SU-DHL-6 (cell line): ENCODE measurements at regions not wholly inside any gene's neighbourhood (a gene's known extent, or its start where the extent isn't known, plus 50 kb on each side); places are given as distances from the start of the nearest gene placed in this dataset.

ENCODE experiments used
- H2AFZ ChIP-seq: fragments of 200-600 bp; sonication (generic); 2 replicates; pipeline ENCODE4 v1.6.1; 2014; ENCODE audit warnings: low read depth, mild to moderate bottlenecking, moderate library complexity, mixed read lengths, antibody characterized with exemption, low read length; ENCODE audit not compliant: severe bottlenecking
- H3F3A ChIP-seq: fragments of 200-600 bp; shearing (Covaris generic); 2 replicates; pipeline ENCODE4 v1.6.0; 2016; ENCODE audit warnings: antibody characterized with exemption, mild to moderate bottlenecking; ENCODE audit not compliant: insufficient read depth
- H3K27ac ChIP-seq: fragments of 200-600 bp; sonication (generic); 2 replicates; pipeline ENCODE4 v1.5.1; 2016; ENCODE audit warnings: low read depth, mild to moderate bottlenecking, low read length, moderate library complexity, mixed read lengths
- H3K27me3 ChIP-seq: fragments of 200-600 bp; sonication (generic), shearing (Covaris generic); 2 replicates; pipeline ENCODE4 v1.6.0; 2014; ENCODE audit warnings: mild to moderate bottlenecking, low read length
- H3K36me3 ChIP-seq: fragments of 200-600 bp; sonication (generic); 2 replicates; pipeline ENCODE4 v1.6.1; 2014; ENCODE audit warnings: mild to moderate bottlenecking, low read length, mixed read lengths
- H3K4me2 ChIP-seq: fragments of 300-600, 200-600 bp; shearing (Covaris generic), sonication (generic); 2 replicates; pipeline ENCODE4 v1.6.0; 2014; ENCODE audit warnings: low read length, low read depth, mild to moderate bottlenecking; ENCODE audit not compliant: poor library complexity, severe bottlenecking
- H3K4me3 ChIP-seq: fragments of 200-600 bp; sonication (generic); 2 replicates; pipeline ENCODE4 v1.5.1; 2014; ENCODE audit warnings: antibody characterized with exemption, low read length, mild to moderate bottlenecking, mixed read lengths; ENCODE audit not compliant: insufficient read depth, poor library complexity, severe bottlenecking
- H3K79me2 ChIP-seq: fragments of 200-600 bp; sonication (generic); 2 replicates; pipeline ENCODE4 v1.6.1; 2014; ENCODE audit warnings: mild to moderate bottlenecking, low read length, moderate library complexity; ENCODE audit not compliant: insufficient read depth
- H3K9ac ChIP-seq: fragments of 200-600 bp; sonication (generic); 2 replicates; pipeline ENCODE4 v1.7.0; 2014; ENCODE audit warnings: mild to moderate bottlenecking, low read length
- H3K9me2 ChIP-seq: fragments of 200-600 bp; sonication (generic); replicated peaks from 2 replicates; pipeline ENCODE4 v1.6.1; 2014; ENCODE audit warnings: low read length; ENCODE audit not compliant: insufficient read depth
- H3K9me3 ChIP-seq: fragments of 200-600 bp; sonication (generic); 2 replicates; pipeline ENCODE4 v1.6.1; 2014; ENCODE audit warnings: low read length, mixed read lengths; ENCODE audit not compliant: insufficient read depth
- H4K20me1 ChIP-seq: fragments of 200-600 bp; sonication (generic); 2 replicates; pipeline ENCODE4 v1.6.1; 2014; ENCODE audit warnings: low read depth, mild to moderate bottlenecking, antibody characterized with exemption, low read length, moderate library complexity, mixed read lengths
- CTCF ChIP-seq: fragments of 200-600 bp; sonication (generic); IDR thresholded peaks from one replicate; pipeline ENCODE4 v1.5.1; 2017; ENCODE audit warnings: antibody characterized with exemption, mild to moderate bottlenecking, low read length, moderate library complexity; ENCODE audit not compliant: insufficient read depth, poor library complexity, severe bottlenecking
- EZH2phosphoT487 ChIP-seq: fragments of 200-600 bp; sonication (generic), shearing (Covaris generic); conservative IDR thresholded peaks from 2 replicates; pipeline ENCODE4 v1.6.1; 2018; ENCODE audit warnings: mild to moderate bottlenecking, antibody characterized with exemption, low read length, moderate library complexity, mixed read lengths

GRCh38 chr9:16217943-16218701 lies 652.3 kb downstream of the BNC2 start:
- no peak overlapping the region for H3K27ac ChIP-seq
- no peak overlapping the region for H3K9ac ChIP-seq
- no peak overlapping the region for H2AFZ ChIP-seq
- no peaks in the 10 kb centered on the region for H3F3A ChIP-seq
- no peaks in the 10 kb centered on the region for H4K20me1 ChIP-seq
- no peaks in the 10 kb centered on the region for H3K9me2 ChIP-seq
- no peak overlapping the region for H3K4me3 ChIP-seq
- H3K9me3 ChIP-seq: no peaks in the 10 kb centered on the region
- H3K36me3 ChIP-seq: no peaks in the 10 kb centered on the region
- peaks cover 4% of the 10 kb centered on the region; the same call in 1 of the 2 replicates for H3K27me3 ChIP-seq
- TF ChIP-seq CTCF: no peak
- no peak for TF ChIP-seq EZH2phosphoT487
- no peak overlapping the region for H3K4me2 ChIP-seq
- H3K79me2 ChIP-seq: no peaks in the 10 kb centered on the region

- no peak overlapping the region for H3K4me3 ChIP-seq
Measured at GRCh38 chr9:16221366-16221765, 649.1 kb downstream of the BNC2 start.

GRCh38 chr9:16221822-16222547 lies 648.5 kb downstream of the BNC2 start:
- H3F3A ChIP-seq: no peaks in the 10 kb centered on the region
- H3K9me2 ChIP-seq: no peaks in the 10 kb centered on the region
- no peaks in the 10 kb centered on the region for H3K9me3 ChIP-seq
- no peak for TF ChIP-seq CTCF
- TF ChIP-seq EZH2phosphoT487: no peak
- H4K20me1 ChIP-seq: no peaks in the 10 kb centered on the region
- H3K4me3 ChIP-seq: no peak overlapping the region
- H3K36me3 ChIP-seq: no peaks in the 10 kb centered on the region
- no peaks in the 10 kb centered on the region for H3K79me2 ChIP-seq
- no peak overlapping the region for H3K4me2 ChIP-seq
- H3K27me3 ChIP-seq: peaks cover 4% of the 10 kb centered on the region; the same call in 1 of the 2 replicates
- no peak overlapping the region for H3K9ac ChIP-seq
- H2AFZ ChIP-seq: no peak overlapping the region
- H3K27ac ChIP-seq: no peak overlapping the region

More at GRCh38 chr9:16221366-16221765, 649.1 kb downstream of the BNC2 start:
- Histone ChIP-seq H3K36me3 (no peaks in the 10 kb centered on the region), H3K79me2 (no peaks in the 10 kb centered on the region), H3K9me3 (no peaks in the 10 kb centered on the region), H4K20me1 (no peaks in the 10 kb centered on the region), H3K9me2 (no peaks in the 10 kb centered on the region), H3K27me3 (peaks cover 4% of the 10 kb centered on the region; the same call in 1 of the 2 replicates), H2AFZ (no peak overlapping the region), H3K9ac (no peak overlapping the region), H3K4me2 (no peak overlapping the region), H3K27ac (no peak overlapping the region), H3F3A (no peaks in the 10 kb centered on the region)
- no peak for TF ChIP-seq CTCF
- TF ChIP-seq EZH2phosphoT487: no peak
